Inflammatory macrophage (primary cell): ENCODE measurements at regions not wholly inside any gene's neighbourhood (a gene's known extent, or its start where the extent isn't known, plus 50 kb on each side); places are given as distances from the start of the nearest gene placed in this dataset.

Experiments used
- DNase-seq, 2 donors: peaks; one replicate each; pipeline ENCODE4 v3.0.0-alpha.2; 2020 to 2022

- DNase-seq, result peak; percentile 49 to 53
Measured at GRCh38 chr3:109532257-109533216, 195.2 kb upstream of the DPPA4 start.

- no peak for DNase-seq
Measured at GRCh38 chr3:109545746-109546145, 208.4 kb upstream of the DPPA4 start.

GRCh38 chr3:109548192-109548938 lies 211.0 kb upstream of the DPPA4 start:
- DNase-seq, result no peak

GRCh38 chr3:109553591-109554371 lies 216.4 kb upstream of the DPPA4 start:
- DNase-seq, result no peak

GRCh38 chr3:109559389-109559788 lies 222.0 kb upstream of the DPPA4 start:
- no peak for DNase-seq

GRCh38 chr3:109563149-109563548 lies 225.8 kb upstream of the DPPA4 start:
- DNase-seq, result peak; percentile 3

GRCh38 chr3:109569135-109569846 lies 231.9 kb upstream of the DPPA4 start:
- no peak for DNase-seq

- DNase-seq, result no peak
Measured at GRCh38 chr3:109570408-109570807, 233.1 kb upstream of the DPPA4 start.

- no peak for DNase-seq
Measured at GRCh38 chr3:109572301-109572700, 235.0 kb upstream of the DPPA4 start.

- no peak for DNase-seq
Measured at GRCh38 chr3:109596991-109597390, 259.6 kb upstream of the DPPA4 start.

GRCh38 chr3:109597444-109597843 lies 260.1 kb upstream of the DPPA4 start:
- DNase-seq, result no peak

- no peak for DNase-seq
Measured at GRCh38 chr3:109607897-109608296, 270.6 kb upstream of the DPPA4 start.

GRCh38 chr3:109608574-109608973 lies 271.2 kb upstream of the DPPA4 start:
- DNase-seq, result no peak

- no peak for DNase-seq
Measured at GRCh38 chr3:109618766-109619378, 281.5 kb upstream of the DPPA4 start.

- no peak for DNase-seq
Measured at GRCh38 chr3:109631897-109632296, 294.6 kb upstream of the DPPA4 start.

GRCh38 chr3:109640146-109640652 lies 302.9 kb upstream of the DPPA4 start:
- DNase-seq, result no peak

- DNase-seq, result no peak
Measured at GRCh38 chr3:109642025-109642424, 304.7 kb upstream of the DPPA4 start.

- DNase-seq, result no peak
Measured at GRCh38 chr3:109643590-109643989, 306.2 kb upstream of the DPPA4 start.

GRCh38 chr3:109644332-109644731 lies 307.0 kb upstream of the DPPA4 start:
- no peak for DNase-seq

- DNase-seq, result no peak
Measured at GRCh38 chr3:109644746-109645145, 307.4 kb upstream of the DPPA4 start.

GRCh38 chr3:109648027-109648426 lies 310.7 kb upstream of the DPPA4 start:
- DNase-seq, result no peak

- no peak for DNase-seq
Measured at GRCh38 chr3:109656225-109656624, 318.9 kb upstream of the DPPA4 start.
